Tibial nerve (tissue), 4 donors: ENCODE measurements at regions not wholly inside any gene's neighbourhood (a gene's known extent, or its start where the extent isn't known, plus 50 kb on each side); places are given as distances from the start of the nearest gene placed in this dataset.

ENCODE experiments used
- DNase-seq, 2 donors: peaks; one replicate each; pipeline ENCODE4 v3.0.0-alpha.2; 2019; ENCODE audit warnings: low spot score in 2 of 2
- H3K27ac ChIP-seq, 4 donors: fragments of 200-600 bp; sonication (generic) in 3 of 4; one replicate each; pipeline ENCODE4 v1.5.1; 2017 to 2019; ENCODE audit warnings: mild to moderate bottlenecking in 1 of 4
- H3K27me3 ChIP-seq, 2 donors: fragments of 200-600 bp; sonication (generic) in 1 of 2; one replicate each; pipeline versions ENCODE4 v1.5.1 to v1.6.0; 2017 to 2019
- H3K36me3 ChIP-seq, 3 donors: fragments of 200-600 bp; sonication (generic); one replicate each; pipeline ENCODE4 v1.5.1; 2018 to 2019
- H3K4me1 ChIP-seq, 4 donors: fragments of 200-600 bp; sonication (generic) in 3 of 4; one replicate each; pipeline ENCODE4 v1.5.1; 2017 to 2019
- H3K4me3 ChIP-seq, 4 donors: fragments of 200-600 bp; sonication (generic) in 3 of 4; one replicate each; pipeline ENCODE4 v1.5.1; 2017 to 2019; ENCODE audit warnings: mild to moderate bottlenecking in 1 of 4, moderate library complexity in 1 of 4
- H3K9me3 ChIP-seq, 4 donors: fragments of 200-600 bp; sonication (generic) in 3 of 4; one replicate each; pipeline ENCODE4 v1.5.1; 2017 to 2019
- CTCF ChIP-seq, 5 experiments: fragments of 200-600 bp in 3 of 5; fragments of 450-650 bp in 2 of 5; sonication (generic) in 3 of 5; IDR thresholded peaks; one replicate each; pipeline ENCODE4 v1.5.1; 2016 to 2019; ENCODE audit warnings: antibody characterized with exemption in 5 of 5, mild to moderate bottlenecking in 3 of 5, moderate library complexity in 2 of 5
- EP300 ChIP-seq, 2 donors: sonication (generic); formaldehyde crosslinking; IDR thresholded peaks; one replicate each; pipeline ENCODE4 v1.6.1; 2017; ENCODE audit warnings: antibody characterized with exemption in 2 of 2, mild to moderate bottlenecking in 1 of 2
- POLR2A ChIP-seq, 2 donors: fragments of 450-650 bp; IDR thresholded peaks; one replicate each; pipeline ENCODE4 v1.6.1; 2017; ENCODE audit warnings: antibody characterized with exemption in 2 of 2, mild to moderate bottlenecking in 2 of 2, moderate library complexity in 2 of 2
- WGBS, 2 donors: methylation state at CpG; one replicate each; pipeline ENCODE4 v1.1.5; 2018; 5-methylcytosine and 5-hydroxymethylcytosine counted together

- 69 to 78% methylated on average over 2 of the region's 2 CpGs for WGBS, 2 donors
- DNase-seq: no peak
- Histone ChIP-seq H3K4me3 (no peak overlapping the region), H3K27me3 (no peaks in the 10 kb centered on the region), H3K27ac (no peak overlapping the region), H3K9me3 (no peaks in the 10 kb centered on the region), H3K36me3 (no peaks in the 10 kb centered on the region), H3K4me1 (no peaks in the 10 kb centered on the region)
- TF ChIP-seq EP300 (IDR thresholded peaks at IDR 0.05) (no peak), CTCF (IDR thresholded peaks at IDR 0.05) (no peak), POLR2A (IDR thresholded peaks at IDR 0.05) (no peak)
These were observed 462.2 kb upstream of the SLC10A2 start for GRCh38 chr13:103528437-103528836.

GRCh38 chr13:103525530-103525929 lies 459.3 kb upstream of the SLC10A2 start:
- 94 to 97% methylated on average over 1 of the region's 1 CpG for WGBS, 2 donors
- TF ChIP-seq CTCF (IDR thresholded peaks at IDR 0.05) (no peak), EP300 (IDR thresholded peaks at IDR 0.05) (no peak), POLR2A (IDR thresholded peaks at IDR 0.05) (no peak)

GRCh38 chr13:103523858-103524257 lies 457.6 kb upstream of the SLC10A2 start:
- 65 to 71% methylated on average over 7 of the region's 7 CpGs for WGBS, 2 donors
- TF ChIP-seq POLR2A (IDR thresholded peaks at IDR 0.05) (no peak), EP300 (IDR thresholded peaks at IDR 0.05) (no peak), CTCF (IDR thresholded peaks at IDR 0.05) (no peak)
- H3K27ac ChIP-seq: no peak overlapping the region

More at GRCh38 chr13:103525530-103525929, 459.3 kb upstream of the SLC10A2 start:
- no peaks in the 10 kb centered on the region for H3K4me1 ChIP-seq
- no peak overlapping the region for H3K4me3 ChIP-seq
- H3K36me3 ChIP-seq: no peaks in the 10 kb centered on the region
- H3K9me3 ChIP-seq: no peaks in the 10 kb centered on the region
- H3K27ac ChIP-seq: no peak overlapping the region
- DNase-seq: no peak
- no peaks in the 10 kb centered on the region for H3K27me3 ChIP-seq

GRCh38 chr13:103521532-103521931 lies 455.3 kb upstream of the SLC10A2 start:
- DNase-seq: no peak
- no peaks in the 10 kb centered on the region for H3K36me3 ChIP-seq
- no peak overlapping the region for H3K27ac ChIP-seq
- 85 to 86% methylated on average over 1 of the region's 1 CpG for WGBS, 2 donors
- no peak overlapping the region for H3K4me3 ChIP-seq
- TF ChIP-seq EP300 (IDR thresholded peaks at IDR 0.05): no peak
- TF ChIP-seq POLR2A (IDR thresholded peaks at IDR 0.05): no peak
- no peak for TF ChIP-seq CTCF (IDR thresholded peaks at IDR 0.05)
- H3K27me3 ChIP-seq: no peaks in the 10 kb centered on the region
- H3K9me3 ChIP-seq: no peaks in the 10 kb centered on the region
- H3K4me1 ChIP-seq: no peaks in the 10 kb centered on the region

More at GRCh38 chr13:103523858-103524257, 457.6 kb upstream of the SLC10A2 start:
- no peak for DNase-seq
- H3K4me3 ChIP-seq: no peak overlapping the region
- no peaks in the 10 kb centered on the region for H3K36me3 ChIP-seq
- no peaks in the 10 kb centered on the region for H3K4me1 ChIP-seq
- no peaks in the 10 kb centered on the region for H3K9me3 ChIP-seq
- H3K27me3 ChIP-seq: no peaks in the 10 kb centered on the region

- H3K4me1 ChIP-seq: no peaks in the 10 kb centered on the region
- H3K36me3 ChIP-seq: no peaks in the 10 kb centered on the region
- no peak for DNase-seq
- no peak overlapping the region for H3K4me3 ChIP-seq
- H3K9me3 ChIP-seq: no peaks in the 10 kb centered on the region
- H3K27ac ChIP-seq: no peak overlapping the region
- WGBS, 2 donors: 76 to 77% methylated on average over 2 of the region's 2 CpGs
- no peaks in the 10 kb centered on the region for H3K27me3 ChIP-seq
- no peak for TF ChIP-seq EP300 (IDR thresholded peaks at IDR 0.05)
These were observed 451.5 kb upstream of the SLC10A2 start for GRCh38 chr13:103517768-103518102.
